ENCODE measurements at regions not wholly inside any gene's neighbourhood (a gene's known extent, or its start where the extent isn't known, plus 50 kb on each side); places are given as distances from the start of the nearest gene placed in this dataset.
"Not testable (repeated sequence)": the region's sequence is repeated elsewhere in the genome, so short reads cannot be mapped to it uniquely, and the experiment has no call there.

DNA sequence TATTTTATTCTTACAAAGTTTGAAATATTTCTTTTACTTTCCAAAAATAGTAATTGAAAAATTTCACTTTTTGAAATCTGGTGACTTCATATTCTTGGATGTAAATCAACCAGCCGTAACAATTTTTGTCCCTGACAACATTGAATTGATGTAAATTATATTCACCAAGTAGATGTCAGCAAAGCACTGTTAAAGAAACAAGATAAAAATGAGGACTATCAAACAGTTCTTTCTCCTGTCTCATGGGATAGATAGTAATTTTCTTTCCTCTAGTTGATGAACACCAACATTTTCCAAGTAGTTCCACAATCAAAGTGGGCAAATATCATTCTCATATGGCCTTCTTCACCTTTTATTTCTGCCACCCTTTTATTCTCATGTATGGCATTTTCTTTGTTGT is 1461.9 kb downstream of the MAT2B start:
- DNase-seq (ENCODE audit: low read depth in 2 of 2) = no peak

DNA sequence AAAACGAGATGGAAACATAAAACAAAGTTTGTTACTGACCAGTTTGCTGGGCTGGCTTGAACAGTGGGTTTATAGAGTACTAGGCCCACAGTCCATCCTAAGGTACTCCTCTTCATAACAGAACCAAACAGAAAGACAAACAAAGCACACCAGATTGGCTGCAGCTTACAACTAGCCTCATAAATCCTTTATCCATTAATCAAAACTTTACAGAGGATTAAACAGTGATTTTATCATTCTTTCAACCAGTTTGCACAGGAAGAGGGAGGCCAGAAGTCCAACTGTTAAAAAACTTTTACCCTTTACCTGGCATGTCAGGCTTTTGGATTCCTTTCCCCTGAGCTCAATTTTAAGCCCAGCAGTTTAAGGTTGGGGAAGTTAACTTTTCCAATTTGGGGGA is 1467.6 kb downstream of the MAT2B start:
- DNase-seq (ENCODE audit: low read depth in 2 of 2) = no peak

DNA sequence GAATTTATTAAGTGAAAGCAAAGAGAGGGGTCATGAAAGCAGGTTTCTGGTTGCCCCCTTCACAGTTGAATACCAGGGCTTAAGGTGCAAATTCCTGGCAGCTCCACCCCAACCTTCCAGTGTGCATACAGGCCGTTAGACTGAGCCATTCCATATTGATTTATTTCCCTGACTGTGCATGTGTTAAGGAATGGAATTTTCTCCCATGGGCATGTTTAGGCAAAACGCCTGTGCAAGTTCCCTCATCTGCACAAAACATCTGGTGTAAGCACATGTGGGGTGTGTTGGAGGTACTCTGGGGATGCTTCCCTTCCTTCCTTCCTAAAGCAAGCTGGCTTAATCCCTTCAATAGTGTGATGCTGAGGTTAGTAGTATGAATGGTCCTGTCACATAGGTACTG is 1470.6 kb downstream of the MAT2B start:
- DNase-seq (ENCODE audit: low read depth in 2 of 2) = no peak

DNA sequence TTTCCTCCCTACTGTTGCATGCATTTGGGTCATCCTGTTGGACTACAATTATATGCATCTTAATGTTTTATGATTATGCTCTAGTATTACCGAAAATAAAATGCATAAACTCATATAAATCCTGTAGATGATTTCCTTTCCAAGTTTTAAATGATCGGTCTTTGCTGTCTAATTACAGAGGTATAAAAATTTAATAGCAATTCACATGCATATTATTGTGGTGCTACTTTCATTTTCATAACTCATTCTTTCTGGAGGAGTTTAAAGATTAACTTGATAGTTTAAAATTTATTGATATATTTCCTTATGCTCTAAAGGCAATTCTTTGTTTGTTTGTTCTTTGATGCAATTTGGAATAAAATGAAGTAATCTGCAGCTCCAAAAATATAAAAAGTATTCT is 1475.1 kb downstream of the MAT2B start:
- DNase-seq (ENCODE audit: low read depth in 2 of 2) = no peak

DNA sequence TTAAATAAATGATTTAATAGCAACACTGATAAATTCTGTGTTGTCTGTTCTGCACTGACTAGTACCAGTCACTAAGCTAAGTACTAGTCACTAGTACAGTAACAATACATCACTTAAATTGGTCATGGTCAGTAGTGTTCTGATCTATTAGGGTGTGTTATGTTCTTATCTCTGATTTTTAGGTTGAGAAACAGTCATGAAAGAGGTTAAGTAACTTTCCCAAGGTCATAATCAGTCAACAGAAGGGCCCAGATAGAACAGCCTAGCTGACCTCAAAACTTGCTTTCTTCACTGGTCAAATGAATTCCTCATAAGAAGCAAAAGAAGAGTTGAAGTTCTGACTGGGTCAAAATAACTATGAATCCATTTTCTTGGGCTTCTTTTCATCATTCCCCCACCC is 1492.7 kb downstream of the MAT2B start:
- DNase-seq (ENCODE audit: low read depth in 2 of 2) = no peak

DNA sequence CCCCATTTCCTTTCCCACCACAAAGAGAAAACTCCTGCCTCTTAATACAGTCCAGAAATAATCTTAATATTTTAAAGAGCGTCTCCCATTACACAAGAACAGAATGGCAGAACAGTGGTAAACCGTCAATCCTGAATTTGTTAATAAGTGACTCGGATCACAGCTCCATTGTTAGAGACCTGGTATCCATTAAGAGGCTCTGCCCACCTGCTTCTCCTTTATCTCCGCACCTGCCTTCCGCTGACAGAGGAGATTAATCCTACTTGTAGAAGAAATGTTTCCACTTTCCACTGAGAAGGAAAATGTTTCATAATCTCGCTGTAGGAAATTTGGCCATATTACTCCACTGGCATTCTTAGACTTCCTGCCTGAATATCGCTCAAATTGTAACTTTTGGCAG is 1493.2 kb downstream of the MAT2B start:
- DNase-seq (ENCODE audit: low read depth in 2 of 2) = no peak

DNA sequence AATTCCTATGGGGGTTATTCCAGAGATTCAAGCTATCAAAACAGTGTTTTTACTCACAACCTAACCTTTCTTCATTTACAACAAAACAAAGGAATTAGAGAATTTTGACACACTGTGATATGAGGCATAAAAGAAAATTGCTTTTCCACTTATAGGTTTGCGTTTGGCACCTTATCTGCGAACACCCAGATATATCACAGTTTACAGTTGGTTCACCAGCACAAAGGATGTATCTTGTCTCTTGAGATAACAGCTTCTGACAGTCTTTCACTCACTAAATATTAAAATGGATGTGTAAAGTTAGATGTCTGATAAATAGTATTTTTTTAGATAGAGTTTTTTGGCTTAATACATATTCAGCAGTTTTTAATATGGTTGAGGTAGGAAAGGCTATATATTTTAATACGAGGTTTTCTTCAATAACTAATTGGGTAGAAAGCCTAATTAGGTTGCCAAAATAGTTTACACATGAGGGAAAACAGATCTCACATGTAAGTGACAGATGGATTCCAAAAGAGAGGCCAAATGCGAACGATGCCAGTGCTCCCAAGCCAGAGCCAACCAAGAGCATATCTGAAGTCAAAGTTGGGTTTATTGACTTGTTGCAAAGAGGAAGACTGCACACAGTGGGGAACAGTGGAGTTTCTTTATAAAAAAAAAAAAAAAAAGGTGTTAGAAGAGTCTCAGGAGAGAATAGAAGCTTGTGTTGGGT is 1495.2 kb downstream of the MAT2B start:
- no peak for DNase-seq (ENCODE audit: low read depth in 2 of 2)

DNA sequence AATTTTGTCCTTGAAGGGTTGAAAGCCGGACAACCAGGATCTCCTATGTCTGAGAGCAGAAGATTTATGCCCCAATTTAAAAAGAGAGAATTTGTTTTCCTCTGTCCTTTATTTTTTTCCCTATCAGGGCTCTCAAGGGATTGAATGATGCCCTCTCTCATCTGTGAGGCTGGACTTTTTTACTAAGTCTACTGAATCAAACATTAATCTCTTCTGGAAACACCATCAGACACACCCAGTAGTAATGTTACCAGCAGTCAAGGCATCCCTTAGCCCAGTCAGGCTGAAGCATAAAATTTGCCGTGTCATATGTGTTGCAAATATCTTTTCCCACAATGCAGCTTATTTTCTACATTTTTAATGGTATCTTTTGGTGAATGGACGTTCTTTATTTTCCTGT is 1497.9 kb downstream of the MAT2B start:
- no peak for DNase-seq (ENCODE audit: low read depth in 2 of 2)

DNA sequence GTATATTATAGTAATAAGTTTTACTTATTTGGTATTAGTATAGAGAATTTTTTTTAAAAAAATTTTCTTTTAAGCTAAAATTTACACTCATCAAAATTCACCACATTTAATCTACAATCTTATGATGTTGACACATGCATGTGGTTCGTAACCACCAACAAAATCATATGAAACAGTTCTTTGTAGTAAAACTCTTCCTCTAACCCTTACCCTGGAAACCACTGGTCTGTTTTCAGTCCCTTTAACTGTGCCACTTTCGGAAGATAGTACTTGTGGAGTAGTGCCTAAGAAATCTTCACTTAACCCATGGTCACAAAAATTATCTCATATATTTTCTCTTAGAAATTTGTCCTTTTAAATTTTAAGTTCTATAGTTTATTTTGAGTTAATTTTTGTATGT is 1498.8 kb downstream of the MAT2B start:
- DNase-seq (ENCODE audit: low read depth in 2 of 2) = no peak

DNA sequence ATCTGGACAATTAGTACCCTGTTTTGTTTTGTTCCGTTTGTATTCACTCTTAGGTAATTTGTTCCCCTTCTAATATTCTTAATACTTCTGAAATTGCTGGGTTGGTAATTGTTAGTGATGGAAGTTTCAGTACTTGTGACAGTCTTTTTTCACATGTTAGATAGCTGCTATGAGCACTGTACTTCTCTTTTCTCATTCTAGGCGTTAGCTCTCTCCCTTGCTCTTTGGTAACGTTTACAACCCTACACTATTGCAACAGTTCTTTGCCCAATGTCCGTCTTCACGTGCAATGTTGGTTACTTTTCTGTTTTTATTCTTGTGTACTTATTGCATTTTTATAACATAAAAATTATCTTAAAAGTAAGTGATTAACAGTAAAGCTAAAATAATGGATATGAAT is 1509.0 kb downstream of the MAT2B start:
- no peak for DNase-seq (ENCODE audit: low read depth in 2 of 2)

DNA sequence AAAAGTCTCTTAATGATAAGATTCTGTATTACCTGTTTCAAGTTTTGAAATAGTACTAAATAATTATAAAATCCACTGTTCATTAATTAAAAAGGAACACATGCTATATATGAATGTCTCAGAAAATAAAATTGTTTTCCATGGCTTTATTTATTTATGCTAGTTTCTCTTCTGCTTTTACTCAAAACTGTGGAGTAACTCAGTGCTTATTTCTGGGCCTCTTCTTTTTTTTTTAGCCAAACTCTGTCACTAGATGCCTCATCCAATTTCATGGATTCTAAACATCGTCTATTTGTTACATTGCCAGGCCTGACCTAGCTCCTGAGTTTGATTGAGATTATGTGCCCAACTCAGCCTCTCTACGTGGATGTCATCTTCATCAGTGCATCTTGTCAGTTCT is 1509.7 kb downstream of the MAT2B start:
- no peak for DNase-seq (ENCODE audit: low read depth in 2 of 2)

DNA sequence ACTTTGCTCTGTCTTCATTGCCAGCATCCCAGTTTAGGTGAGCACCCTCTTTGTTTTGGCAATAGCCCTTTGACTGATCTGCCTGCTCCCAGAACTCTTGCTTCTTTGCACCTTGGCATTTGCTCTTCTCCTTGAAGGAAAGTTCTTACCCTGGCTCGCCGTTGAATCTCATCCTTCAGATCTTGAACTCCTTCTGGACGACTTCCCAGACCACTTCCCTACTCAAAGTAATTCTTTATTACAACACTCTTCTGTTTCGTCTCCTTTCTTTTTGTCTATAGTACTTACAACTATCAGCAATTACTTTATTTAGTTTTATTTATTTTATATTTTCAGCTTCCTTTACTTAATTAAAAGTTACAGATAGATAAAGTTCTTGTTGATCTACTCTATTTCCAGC is 1510.1 kb downstream of the MAT2B start:
- DNase-seq (ENCODE audit: low read depth in 2 of 2) = no peak

DNA sequence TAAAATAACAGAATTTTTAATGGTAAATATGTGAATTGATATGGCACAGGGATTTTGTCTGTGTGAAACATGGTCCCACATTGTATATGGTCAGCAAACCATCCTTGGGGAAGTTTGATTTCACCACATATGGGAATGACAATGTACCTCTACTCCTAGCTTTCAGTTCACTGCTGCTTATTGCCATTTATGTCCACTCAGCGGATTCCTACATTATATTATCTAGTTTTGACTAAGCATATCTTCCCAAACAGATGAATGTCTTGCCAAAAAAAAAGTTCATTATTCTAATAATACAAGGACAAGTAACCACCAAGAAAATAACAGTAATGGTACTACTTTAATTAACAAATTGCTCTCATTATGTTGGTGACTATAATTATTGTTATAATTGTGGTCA is 1521.6 kb downstream of the MAT2B start:
- DNase-seq (ENCODE audit: low read depth in 2 of 2) = no peak

DNA sequence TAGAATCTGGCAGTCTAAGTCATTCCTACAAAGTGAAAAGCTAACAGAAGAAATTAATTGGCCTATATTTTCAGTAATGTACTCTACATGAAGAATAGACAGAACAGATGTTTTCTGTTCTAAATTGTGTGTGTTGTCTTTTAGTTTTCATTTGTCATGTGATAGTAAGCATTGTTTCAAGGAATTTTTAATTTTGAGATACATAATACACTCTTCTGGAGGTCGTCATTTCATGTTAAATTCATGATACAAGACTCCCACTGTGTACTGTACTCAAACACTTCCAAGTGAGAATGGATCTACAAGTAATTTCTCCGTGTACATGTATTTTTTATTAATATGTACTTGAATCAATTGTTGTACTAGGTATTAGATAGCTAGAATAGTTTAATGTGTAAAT is 1522.9 kb downstream of the MAT2B start:
- DNase-seq (ENCODE audit: low read depth in 2 of 2) = no peak

DNA sequence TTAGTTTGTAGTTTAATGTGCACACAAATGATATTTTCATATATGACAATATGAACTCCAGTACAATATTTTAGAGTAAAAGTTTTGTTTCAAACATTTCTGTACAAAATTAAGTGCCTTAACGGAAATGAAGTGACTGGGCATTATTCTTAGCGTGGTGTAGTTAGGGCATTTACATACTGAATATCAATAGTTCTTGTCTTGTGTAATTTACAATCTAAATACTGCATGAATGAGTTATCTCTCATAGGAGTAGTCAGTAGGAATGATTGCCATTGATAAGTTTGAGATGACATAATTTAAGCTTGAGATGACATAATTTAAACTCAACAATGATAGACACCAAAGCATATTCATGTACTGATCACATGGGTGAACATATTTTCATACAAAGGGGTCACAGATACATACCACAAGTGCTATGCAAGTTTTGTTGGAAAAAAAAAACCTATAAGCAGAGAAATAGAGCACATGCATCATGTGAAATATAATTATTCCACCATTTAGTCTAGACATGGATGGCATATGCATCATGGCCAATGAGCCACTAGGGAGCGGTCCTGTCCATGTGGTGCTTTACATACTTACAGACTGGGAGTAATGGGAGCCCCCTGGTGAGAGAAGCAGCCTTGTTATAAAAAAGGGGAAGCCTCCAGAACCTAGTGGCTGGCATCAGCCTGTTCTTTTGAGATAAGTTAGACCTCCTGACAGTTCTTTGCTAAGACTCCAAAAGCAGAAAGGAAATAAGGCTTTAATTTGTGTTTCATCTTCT is 1523.9 kb downstream of the MAT2B start:
- DNase-seq (ENCODE audit: low read depth in 2 of 2) = no peak

DNA sequence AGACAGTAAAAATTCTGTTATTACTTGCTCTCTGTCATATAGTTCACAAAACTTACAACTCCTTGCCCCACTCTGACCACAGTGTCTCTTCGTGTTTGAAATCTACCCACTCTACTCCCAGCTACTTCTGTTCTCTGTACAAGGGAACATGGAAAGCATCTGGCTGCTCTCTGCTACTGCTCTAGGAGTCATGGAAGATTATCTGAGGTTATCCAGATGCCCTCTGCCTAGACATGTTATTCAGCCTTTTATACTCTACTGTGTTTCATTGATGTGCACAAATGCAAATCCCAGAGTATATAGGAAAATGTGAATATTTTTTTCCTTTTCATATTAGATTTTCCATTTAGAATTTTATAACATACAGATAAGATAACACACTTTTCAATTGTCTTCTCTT is 1525.6 kb downstream of the MAT2B start:
- DNase-seq (ENCODE audit: low read depth in 2 of 2) = no peak

DNA sequence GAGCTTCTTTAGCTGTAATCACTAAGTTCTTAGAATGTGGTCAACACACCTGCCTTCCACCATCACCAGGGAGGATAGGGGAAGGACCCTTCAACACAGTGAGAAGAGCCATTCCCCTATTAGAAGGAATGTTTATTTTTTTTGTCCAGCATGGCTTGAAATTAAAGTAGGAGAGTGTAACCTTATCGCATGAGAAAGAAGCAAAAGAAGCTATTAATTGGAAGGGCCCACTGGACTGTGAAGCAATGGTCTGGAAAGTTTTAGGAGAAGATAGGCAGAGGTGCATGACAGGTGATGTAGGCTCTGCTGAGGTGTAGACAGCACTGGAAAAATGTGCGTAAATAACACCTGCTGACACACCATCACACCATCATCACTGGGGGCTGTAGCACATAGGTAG is 1526.0 kb downstream of the MAT2B start:
- no peak for DNase-seq (ENCODE audit: low read depth in 2 of 2)

DNA sequence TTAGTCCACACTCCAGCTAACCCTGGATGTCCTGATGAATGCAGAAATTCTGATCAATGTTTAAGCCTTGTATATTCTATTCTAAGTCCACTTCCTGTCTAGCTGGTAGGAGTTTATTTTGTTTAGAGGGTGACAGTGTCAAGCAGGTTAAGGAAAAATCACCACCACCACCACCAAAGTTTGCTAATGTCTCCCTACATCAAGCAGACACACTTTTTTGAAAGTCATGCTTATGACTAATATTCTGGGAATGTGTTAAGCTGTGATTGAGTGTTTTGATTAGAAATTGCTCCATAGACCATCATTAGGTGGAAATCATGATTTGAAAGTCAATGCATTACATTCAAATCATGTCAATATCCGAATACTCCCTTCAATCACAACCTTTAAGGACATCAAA is 1530.1 kb downstream of the MAT2B start:
- DNase-seq (ENCODE audit: low read depth in 2 of 2) = no peak

DNA sequence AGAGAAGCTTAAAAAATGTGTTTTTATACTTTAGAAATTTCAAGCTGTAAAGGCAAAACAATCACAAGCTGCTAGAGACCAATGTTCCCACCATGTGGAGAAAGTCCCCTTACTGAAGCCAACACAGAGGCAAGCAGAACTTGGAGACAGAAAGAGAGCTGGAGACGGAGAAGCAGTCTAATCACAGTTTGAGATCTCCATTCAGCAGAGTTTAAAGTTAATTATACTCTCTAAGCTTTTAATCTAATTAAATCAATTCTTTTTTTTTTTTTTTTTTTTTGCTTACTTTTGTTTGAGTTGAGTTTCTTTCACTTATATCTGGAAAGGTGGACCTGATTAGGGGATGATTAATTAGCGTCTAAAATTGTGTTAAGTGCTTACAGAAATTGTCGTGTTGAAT is 1534.3 kb downstream of the MAT2B start:
- DNase-seq (ENCODE audit: low read depth in 2 of 2) = no peak

DNA sequence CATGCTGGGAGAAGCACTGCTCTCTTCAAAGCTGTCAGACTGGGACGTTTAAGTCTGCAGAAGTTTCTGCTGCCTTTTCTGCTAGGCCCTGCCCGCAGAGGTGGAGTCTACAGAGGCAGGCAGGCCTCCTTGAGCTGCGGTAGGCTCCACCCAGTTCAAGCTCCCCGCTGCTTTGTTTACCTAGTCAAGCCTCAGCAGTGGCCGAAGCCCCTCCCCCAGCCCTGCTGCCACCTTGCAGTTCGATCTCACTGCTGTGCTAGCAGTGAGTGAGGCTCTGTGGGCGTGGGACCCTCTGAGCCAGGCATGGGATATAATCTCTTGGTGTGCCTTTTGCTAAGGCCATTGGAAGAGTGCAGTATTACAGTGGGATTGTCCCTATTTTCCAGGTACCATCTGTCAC is 1540.5 kb downstream of the MAT2B start:
- DNase-seq (ENCODE audit: low read depth in 2 of 2) = not testable (repeated sequence)

DNA sequence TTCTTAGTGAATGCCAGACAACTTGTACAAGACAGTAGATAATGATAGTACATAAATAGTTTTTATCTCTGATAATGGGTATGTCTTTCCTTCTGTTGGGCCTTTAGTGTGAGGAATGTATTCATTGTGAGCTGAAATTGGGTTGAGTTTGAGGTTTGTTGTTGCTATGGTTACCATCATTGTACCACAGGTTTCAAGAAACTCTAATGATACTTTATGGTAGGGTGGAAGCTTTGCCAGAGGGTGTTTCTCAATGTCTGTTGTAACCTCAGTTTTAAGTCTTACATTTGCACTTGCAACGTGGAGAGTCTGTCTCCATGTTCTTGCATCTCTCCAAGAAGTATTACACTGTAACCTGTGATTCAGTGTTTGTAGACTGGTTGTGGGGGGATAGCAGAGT is 1550.1 kb downstream of the MAT2B start:
- DNase-seq (ENCODE audit: low read depth in 2 of 2) = no peak

DNA sequence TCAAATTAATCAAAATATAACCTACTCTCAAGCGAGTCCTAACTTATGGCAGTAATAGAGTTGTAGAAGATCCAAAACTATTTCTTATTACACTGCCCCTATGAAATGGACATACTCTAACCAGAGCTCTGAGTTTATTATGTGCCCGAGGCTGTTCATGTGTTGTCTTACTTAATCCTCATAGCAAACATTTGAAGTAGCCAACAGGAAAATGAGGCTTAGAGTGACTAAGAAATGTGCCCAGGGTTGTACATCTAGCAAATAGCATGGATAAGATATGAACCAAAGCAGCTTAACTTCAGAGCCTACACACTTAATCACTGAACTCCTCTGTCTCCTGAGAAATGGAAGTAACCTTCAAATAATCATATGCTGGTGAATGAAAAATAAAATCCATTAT is 1551.7 kb downstream of the MAT2B start:
- DNase-seq (ENCODE audit: low read depth in 2 of 2) = no peak

DNA sequence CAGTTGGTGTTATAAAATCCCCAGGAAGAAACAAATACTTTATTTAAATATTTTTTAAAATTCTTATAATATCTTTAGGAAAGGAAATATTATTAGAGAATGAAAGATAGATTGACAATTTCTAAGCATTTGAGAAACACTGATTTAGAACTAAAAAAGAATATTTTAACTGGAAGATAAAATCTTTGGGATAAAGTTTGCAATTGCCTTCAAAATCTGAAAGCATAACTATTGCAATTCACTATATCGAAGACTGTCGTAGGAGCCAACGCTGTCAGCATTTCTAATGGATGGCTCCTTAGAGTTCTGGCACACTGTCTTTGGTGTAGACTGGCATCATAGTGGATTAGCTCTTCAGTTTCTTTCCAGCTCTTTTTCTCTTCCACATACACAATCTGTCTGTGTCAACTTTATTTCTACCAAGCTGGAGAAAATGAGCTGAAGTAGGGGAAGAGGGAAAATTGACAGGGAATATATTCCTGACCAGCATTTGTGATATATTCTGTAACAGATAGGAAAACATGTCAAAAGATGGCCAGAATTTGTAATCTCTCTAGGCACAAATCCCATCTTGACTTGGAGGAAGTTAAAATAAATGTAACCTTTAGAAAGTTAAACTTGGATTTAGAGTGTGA is 1561.4 kb downstream of the MAT2B start:
- DNase-seq (ENCODE audit: low read depth in 2 of 2) = no peak

Data from stimulated activated CD4-positive, alpha-beta T cell treated with anti-CD3 and anti-CD28 coated beads, Interleukin-1b, Interleukin-23, amount 100 ng/mL, for 4 hours (primary cell).